RCC 7860 (cell line): ENCODE measurements at regions not wholly inside any gene's neighbourhood (a gene's known extent, or its start where the extent isn't known, plus 50 kb on each side); places are given as distances from the start of the nearest gene placed in this dataset.

Experiments used
- DNase-seq: peaks from one replicate; pipeline ENCODE4 v3.0.0-alpha.2; 2015; ENCODE audit warnings: low spot score
- FAIRE-seq: peaks from 2 replicates; lab custom pipeline; 2012; peaks lifted over from hg19 to GRCh38; lab: Jason Lieb, UNC

GRCh38 chr2:215749092-215749957 is 264.0 kb downstream of the MREG start:
- FAIRE-seq (no peak), DNase-seq (peak; percentile 27)

DNA sequence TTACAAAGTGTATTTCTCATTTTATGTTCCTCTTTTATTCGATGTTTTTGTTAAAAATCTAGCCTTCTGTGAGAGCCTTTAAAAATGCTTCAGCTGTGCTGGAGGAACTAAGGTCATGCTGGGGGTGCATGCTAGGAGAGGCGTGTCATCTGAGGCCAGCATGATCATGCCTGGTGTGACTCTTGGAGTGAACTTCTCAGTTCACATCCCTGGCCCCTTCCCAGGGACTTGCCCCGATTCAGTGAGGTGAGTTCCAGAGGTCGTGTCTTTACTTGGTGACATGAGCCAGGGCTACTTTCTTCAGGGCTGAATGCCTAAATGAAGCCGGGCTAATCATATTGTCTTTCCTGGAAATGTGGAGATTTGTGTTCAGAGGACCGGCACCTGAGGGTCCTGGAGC is 264.9 kb downstream of the MREG start:
- FAIRE-seq (peak; percentile 57), DNase-seq (peak; percentile 53)

GRCh38 chr2:215746887-215747615 is 266.3 kb downstream of the MREG start:
- FAIRE-seq (peak; percentile 93), DNase-seq (peak; percentile 87)

GRCh38 chr2:215746226-215746886 is 267.0 kb downstream of the MREG start:
- DNase-seq (peak; percentile 42), FAIRE-seq (no peak)

GRCh38 chr2:215745331-215745730 is 268.0 kb downstream of the MREG start:
- no peak for DNase-seq
- no peak for FAIRE-seq

GRCh38 chr2:215744514-215744913 is 268.8 kb downstream of the MREG start:
- FAIRE-seq: no peak
- no peak for DNase-seq

- FAIRE-seq: no peak
- no peak for DNase-seq
Measured at GRCh38 chr2:215743066-215743465, 270.3 kb downstream of the MREG start.

GRCh38 chr2:215742021-215742420 is 271.3 kb downstream of the MREG start:
- no peak for FAIRE-seq
- no peak for DNase-seq

DNA sequence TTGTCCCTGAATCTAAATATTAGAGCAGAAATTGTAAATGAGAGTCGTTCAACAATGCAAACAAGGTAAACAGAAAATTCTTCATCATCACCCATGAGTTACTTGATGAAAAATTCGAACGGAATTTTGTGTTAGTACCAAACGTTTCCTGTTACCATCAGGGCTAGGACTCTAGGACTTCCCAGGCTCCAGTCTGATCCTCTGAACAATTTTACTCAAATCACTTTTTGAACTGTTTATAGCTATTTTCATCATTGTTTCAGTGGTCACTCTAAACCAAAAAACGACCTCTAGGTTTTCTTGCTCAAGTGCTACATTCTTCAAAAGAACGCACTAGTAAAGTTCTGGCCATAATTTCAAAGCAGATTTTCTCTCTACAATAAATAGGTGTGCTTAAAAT is 273.3 kb downstream of the MREG start:
- no peak for DNase-seq

GRCh38 chr2:215738351-215738750 is 275.0 kb downstream of the MREG start:
- FAIRE-seq: no peak

More for the DNA sequence above, 273.3 kb downstream of the MREG start:
- FAIRE-seq: no peak

DNA sequence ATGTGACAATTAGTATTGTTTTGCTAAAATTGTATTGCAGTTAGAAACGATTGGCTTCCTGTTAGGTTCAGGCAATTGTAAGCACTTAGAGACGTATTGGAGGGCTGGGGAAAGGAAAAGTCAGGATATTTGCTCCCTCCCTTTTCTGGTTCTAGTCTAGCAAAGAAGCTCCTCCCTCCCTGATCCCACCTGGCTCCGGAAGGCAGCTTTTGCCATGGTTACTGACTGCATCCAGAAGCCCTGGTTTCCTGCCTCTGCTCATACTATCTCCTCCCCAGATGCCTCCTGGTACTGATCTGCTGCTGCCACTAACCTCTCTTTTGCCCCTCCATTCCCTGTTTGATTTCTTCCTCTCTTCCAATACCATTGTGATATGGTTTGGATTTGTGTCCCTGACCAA is 275.9 kb downstream of the MREG start:
- DNase-seq (no peak), FAIRE-seq (no peak)

More at GRCh38 chr2:215738351-215738750, 275.0 kb downstream of the MREG start:
- DNase-seq: no peak

DNA sequence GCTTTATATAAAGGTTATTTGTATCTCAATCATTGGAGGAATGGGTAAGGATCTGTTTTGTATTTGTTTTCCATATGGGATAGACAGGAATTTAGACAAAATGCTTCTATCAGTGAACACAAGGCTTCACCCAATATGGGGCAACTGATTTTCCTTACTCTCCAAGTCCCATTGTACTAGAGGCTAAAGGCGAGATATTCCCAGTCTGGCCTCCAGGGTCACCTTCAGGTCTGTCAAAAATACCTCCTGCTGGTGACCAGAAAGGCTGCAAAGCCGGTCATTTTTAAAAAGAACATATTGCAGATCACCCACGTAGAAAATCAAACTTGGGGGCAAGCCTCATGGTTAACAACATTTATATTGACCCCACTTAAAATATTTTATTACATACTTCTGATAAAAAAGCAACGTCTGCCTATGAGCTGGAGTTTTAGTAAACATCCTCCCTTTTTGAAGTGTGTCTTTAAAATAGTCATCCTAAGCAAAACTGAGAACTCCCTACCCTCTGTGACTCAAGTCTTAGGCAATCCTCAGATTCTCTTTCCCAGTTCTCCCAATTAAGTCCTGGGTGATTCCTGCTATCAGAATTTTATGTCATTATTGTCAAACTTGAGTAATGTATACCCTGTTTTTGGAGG is 276.6 kb downstream of the MREG start:
- DNase-seq: peak; percentile 33
- FAIRE-seq: no peak

GRCh38 chr2:215731108-215731658 is 282.2 kb downstream of the MREG start:
- FAIRE-seq: no peak
- DNase-seq: no peak

- DNase-seq: no peak
- no peak for FAIRE-seq
Measured at GRCh38 chr2:215729985-215730620, 283.2 kb downstream of the MREG start.

DNA sequence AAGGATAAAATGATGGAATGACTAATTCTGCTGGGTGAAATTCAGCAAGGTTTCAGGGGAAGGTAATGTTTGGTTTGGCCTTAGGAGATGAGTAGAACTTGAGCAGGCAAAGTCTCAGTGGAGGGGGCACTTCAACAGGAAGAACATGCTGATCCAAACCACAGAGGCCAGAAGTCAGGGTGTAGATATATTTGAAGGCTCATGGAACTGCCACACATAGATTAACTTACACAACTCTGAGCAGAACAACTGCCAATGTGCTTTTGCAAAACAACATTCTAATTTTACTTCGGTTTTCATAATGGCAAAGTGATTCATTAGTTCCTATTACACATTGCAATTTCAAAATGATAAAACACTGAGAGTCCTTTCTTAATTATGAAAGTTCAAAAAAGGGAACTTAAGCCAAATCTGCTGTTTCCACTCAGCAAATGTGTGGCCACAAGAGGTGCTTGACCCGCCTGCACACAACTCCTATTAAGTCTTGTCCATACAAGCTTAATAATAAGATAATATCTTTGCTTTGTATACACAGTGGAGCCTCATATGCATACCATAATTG is 284.8 kb downstream of the MREG start:
- peak; percentile 70 for DNase-seq
- FAIRE-seq: peak; percentile 87

- peak; percentile 26 for DNase-seq
- FAIRE-seq: peak; percentile 31
Measured at GRCh38 chr2:215727507-215728503, 285.5 kb downstream of the MREG start.

DNA sequence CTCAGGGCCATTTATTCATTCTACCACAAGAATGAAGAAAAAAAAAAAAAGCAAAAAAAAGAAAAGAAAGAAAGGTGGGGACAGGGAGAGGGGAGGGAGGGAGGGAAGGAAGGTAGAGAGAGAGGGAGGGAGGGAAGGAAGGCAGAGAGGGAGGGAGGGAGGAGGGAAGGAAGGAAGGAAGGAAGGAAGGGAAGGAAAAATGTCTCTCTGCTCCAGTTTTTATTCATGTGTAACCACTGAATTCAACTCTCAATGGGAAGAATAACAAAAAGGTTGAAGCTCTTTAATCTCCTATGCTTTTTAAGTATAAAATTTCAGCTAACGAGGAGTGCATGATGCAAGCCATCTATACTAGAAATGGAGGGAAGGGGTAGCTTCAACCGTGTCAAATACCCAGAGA is 287.3 kb downstream of the MREG start:
- DNase-seq (no peak), FAIRE-seq (no peak)

- no peak for FAIRE-seq
- no peak for DNase-seq
Measured at GRCh38 chr2:215724146-215724545, 288.3 kb upstream of the FN1 start.

DNA sequence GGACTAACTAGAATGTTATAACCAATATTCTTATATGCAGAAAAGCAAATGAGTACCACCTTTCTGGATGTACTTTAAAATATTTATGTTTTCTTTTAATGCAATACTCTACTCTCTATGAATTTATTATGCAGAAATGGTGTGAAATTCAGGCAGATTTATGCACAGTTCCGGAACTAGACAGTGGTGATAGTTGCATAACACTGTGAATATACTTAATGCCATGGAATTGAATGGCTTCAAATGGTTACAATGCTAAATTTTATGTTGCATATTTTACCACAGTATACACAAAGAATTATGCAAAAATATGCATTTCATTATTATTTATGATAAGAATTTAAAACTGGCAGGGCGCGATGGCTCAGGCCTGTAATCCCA is 287.8 kb upstream of the FN1 start:
- DNase-seq: no peak
- FAIRE-seq: no peak
